Progenitor cell of endocrine pancreas (in vitro differentiated cells): ENCODE measurements at regions not wholly inside any gene's neighbourhood (a gene's known extent, or its start where the extent isn't known, plus 50 kb on each side); places are given as distances from the start of the nearest gene placed in this dataset.

Experiments
- DNase-seq: peaks from one replicate; pipeline ENCODE4 v3.0.0; 2021; ENCODE audit warnings: low spot score; ENCODE audit not compliant: unreplicated experiment
- H3K27ac Mint-ChIP-seq: 2 replicates; pipeline ENCODE4 v1.8.0; 2021; ENCODE audit warnings: mild to moderate bottlenecking, moderate library complexity, mixed read lengths
- H3K27me3 Mint-ChIP-seq: 2 replicates; pipeline ENCODE4 v1.8.0; 2021; ENCODE audit warnings: mixed read lengths
- H3K36me3 Mint-ChIP-seq: 2 replicates; pipeline ENCODE4 v1.8.0; 2022; ENCODE audit warnings: mixed read lengths; ENCODE audit not compliant: insufficient read depth
- H3K4me1 Mint-ChIP-seq: 2 replicates; pipeline ENCODE4 v1.8.0; 2021; ENCODE audit warnings: low read depth, mixed read lengths
- H3K4me3 Mint-ChIP-seq: 2 replicates; pipeline ENCODE4 v1.8.0; 2021; ENCODE audit warnings: low read depth, mild to moderate bottlenecking, moderate library complexity, mixed read lengths
- H3K9me3 Mint-ChIP-seq: 2 replicates; pipeline ENCODE4 v1.8.0; 2021; ENCODE audit warnings: low read depth, mixed read lengths
- CTCF ChIP-seq: fragments of 200-600 bp; sonication (generic); IDR thresholded peaks from one replicate; pipeline ENCODE4 v1.5.0; 2021; ENCODE audit warnings: antibody characterized with exemption, mild to moderate bottlenecking; ENCODE audit not compliant: unreplicated experiment

- Mint-ChIP-seq H3K4me1 (no peaks in the 10 kb centered on the region), H3K36me3 (no peaks in the 10 kb centered on the region), H3K27me3 (no peaks in the 10 kb centered on the region), H3K9me3 (peaks cover 13% of the 10 kb centered on the region), H3K27ac (no peak overlapping the region), H3K4me3 (no peak overlapping the region)
- no peak for DNase-seq
- TF ChIP-seq CTCF, result no peak
Measured at GRCh38 chr3:105096071-105096470, 270.6 kb upstream of the ALCAM start.

DNA sequence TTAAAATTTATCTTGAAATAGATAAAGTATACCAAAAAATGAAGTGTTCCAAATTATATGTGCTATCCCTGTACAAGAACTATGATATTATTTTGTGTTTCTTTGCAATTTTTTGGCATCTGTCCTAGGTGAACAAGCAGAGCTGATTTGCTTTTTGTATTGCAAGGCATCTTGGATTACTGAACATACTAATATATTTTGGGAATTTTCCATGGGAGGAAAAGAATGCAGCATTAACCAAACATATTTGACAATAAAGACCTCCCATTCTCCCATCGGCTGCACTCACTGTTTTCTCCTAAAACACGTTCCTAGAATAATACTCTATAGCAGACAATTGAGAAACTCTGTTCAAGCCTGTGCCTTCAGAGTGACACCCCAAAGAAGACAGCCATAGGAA is 265.1 kb upstream of the ALCAM start:
- H3K4me3 Mint-ChIP-seq, result no peak overlapping the region
- no peaks in the 10 kb centered on the region for H3K27me3 Mint-ChIP-seq
- no peak for TF ChIP-seq CTCF
- peaks cover 3% of the 10 kb centered on the region for H3K9me3 Mint-ChIP-seq
- DNase-seq, result no peak
- H3K4me1 Mint-ChIP-seq, result no peaks in the 10 kb centered on the region
- H3K27ac Mint-ChIP-seq, result no peak overlapping the region
- H3K36me3 Mint-ChIP-seq, result no peaks in the 10 kb centered on the region

- Mint-ChIP-seq H3K27me3 (no peaks in the 10 kb centered on the region), H3K4me1 (no peaks in the 10 kb centered on the region), H3K27ac (no peak overlapping the region), H3K36me3 (no peaks in the 10 kb centered on the region), H3K9me3 (peaks cover 3% of the 10 kb centered on the region), H3K4me3 (no peak overlapping the region)
- TF ChIP-seq CTCF, result no peak
- DNase-seq, result no peak
Measured at GRCh38 chr3:105103139-105103538, 263.6 kb upstream of the ALCAM start.

- H3K36me3 Mint-ChIP-seq, result no peaks in the 10 kb centered on the region
- H3K27me3 Mint-ChIP-seq, result no peaks in the 10 kb centered on the region
- no peak overlapping the region for H3K27ac Mint-ChIP-seq
- H3K4me1 Mint-ChIP-seq, result no peaks in the 10 kb centered on the region
- TF ChIP-seq CTCF, result no peak
- no peak for DNase-seq
- H3K9me3 Mint-ChIP-seq, result peaks cover 21% of the 10 kb centered on the region
- H3K4me3 Mint-ChIP-seq, result no peak overlapping the region
Measured at GRCh38 chr3:105108823-105109222, 257.9 kb upstream of the ALCAM start.

DNA sequence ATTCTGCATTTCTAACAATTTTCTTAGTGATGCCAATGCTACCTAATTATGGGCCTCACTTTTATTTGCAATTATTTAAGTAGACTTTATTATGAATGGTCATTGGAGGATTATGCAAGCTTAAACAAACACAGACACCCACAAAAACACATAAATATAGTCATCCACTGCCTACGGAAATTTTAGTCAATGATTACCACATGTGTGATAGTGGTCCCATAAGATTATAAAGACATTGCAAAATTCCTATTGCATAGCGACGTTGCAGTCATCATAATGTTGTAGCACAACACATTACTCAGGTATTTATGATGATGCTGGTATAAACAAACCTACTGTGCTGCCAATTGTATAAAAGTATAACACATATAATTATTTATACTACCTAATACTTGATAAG is 247.8 kb upstream of the ALCAM start:
- Mint-ChIP-seq H3K27me3 (no peaks in the 10 kb centered on the region), H3K36me3 (no peaks in the 10 kb centered on the region), H3K4me1 (no peaks in the 10 kb centered on the region), H3K4me3 (no peak overlapping the region), H3K27ac (no peak overlapping the region), H3K9me3 (peaks cover 4% of the 10 kb centered on the region)
- no peak for TF ChIP-seq CTCF
- DNase-seq, result no peak
